CD4-positive, alpha-beta T cell treated with Interleukin-17A for 4 hours (primary cell): ENCODE measurements at regions not wholly inside any gene's neighbourhood (a gene's known extent, or its start where the extent isn't known, plus 50 kb on each side); places are given as distances from the start of the nearest gene placed in this dataset.
A peak's percentile ranks its signal among the peaks of the same experiment; 100 is the strongest.

Experiments used
- DNase-seq: peaks from one replicate; pipeline ENCODE4 v3.0.0-alpha.2; 2020; ENCODE audit warnings: mixed read lengths

DNA sequence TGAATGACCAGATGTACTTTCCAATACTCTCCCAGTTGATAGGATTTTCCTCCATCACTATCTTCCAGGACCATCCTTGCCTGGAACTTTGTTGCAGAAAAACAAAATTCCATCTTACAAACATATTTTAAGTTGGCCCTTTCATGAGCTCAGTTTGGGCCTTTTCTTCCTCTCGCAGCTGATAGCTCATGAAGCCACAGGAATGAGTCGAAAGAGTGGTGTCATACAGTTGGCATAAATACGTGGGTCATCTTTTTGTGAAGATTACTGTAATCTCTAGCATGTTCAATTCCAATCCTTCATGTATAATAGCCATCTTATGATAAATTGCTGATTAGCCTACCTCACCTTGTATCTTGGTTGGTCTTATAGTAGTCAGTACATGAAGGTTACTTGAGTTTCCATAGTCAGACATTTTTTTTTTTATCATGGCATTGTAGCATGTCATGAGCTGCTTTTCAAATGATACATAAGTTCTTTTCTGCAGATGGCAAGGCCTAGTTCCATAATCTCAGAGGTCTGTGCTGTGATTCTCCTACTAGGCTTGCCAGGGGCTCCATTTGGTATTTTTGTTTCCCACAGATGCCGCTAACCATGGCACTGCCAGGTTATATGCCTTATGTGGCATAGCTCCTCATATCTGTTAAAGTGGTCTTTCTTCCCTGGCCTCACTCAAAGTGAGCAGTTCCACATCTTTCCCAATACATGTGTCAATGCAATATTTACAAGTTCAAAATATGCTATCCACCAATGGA lies 380.6 kb upstream of the DCN start:
- no peak for DNase-seq

GRCh38 chr12:91562476-91562875 lies 379.9 kb upstream of the DCN start:
- peak; percentile 39 for DNase-seq

- no peak for DNase-seq
Measured at GRCh38 chr12:91561958-91562325, 379.3 kb upstream of the DCN start.

- no peak for DNase-seq
Measured at GRCh38 chr12:91561301-91561957, 378.8 kb upstream of the DCN start.

GRCh38 chr12:91556909-91557308 lies 374.3 kb upstream of the DCN start:
- DNase-seq, result no peak

DNA sequence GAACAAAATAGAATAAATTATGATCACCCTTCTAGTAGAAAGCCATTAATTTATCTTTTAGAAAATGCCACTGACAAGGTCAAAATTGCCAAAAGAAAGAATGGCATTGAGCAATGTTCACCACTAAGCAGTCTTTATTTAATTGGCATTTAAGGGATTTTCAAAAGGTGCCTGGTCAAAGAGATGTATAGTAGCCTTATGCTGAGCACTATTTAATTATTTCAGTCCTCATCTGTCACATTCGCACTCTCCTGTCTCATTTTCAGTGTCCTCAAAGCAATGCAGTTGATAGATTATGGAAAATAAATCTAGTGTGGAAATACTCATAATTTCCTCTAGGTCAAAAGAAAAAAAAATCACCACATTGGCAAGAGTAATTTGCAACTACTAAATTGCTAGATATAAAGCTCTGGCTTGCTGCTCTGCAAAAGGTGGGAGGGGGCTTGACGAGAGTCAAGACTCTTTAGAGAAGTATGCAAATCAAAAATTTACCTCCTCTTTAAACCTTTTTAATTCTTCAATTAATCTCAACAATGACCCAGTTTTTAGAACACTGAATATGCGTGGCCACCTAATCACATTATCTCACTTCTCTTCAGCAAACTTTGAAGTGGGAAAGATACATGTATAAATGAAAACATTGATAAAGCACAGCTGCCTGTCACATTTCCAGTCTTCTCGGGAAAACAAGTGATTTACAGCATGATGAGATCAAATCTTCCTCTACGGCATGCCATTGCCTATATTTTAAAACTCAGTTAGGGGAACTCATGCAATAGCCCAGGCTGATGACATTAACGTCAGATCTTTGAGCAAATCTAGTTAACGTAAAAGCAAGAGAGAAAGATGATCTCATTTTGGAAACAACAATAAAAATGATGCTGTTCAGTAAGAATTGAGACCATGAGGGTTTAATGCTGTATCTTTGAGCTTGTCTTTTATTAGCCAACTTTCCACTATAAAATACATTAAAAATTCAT lies 373.1 kb upstream of the DCN start:
- DNase-seq, result no peak

- DNase-seq, result no peak
Measured at GRCh38 chr12:91551927-91552326, 369.3 kb upstream of the DCN start.

DNA sequence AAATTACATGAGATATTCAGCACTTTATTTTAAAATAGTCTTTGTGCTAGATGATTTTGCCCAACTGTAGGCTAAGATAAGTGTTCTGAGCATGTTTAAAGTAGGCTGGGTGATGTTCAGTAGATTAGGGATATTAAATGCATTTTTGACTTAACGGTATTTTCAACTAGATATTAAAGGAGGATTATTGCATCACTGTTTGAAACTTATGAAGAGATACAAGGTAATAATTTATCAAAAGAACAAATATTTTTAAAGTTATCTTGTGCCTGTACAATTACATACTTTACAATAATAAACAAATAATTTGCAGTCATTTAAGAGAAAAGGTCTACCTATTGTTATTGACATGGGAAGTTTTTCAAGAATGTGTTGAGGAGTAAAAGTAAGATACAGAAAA lies 368.6 kb upstream of the DCN start:
- DNase-seq, result no peak

- no peak for DNase-seq
Measured at GRCh38 chr12:91542666-91543065, 360.0 kb upstream of the DCN start.

DNA sequence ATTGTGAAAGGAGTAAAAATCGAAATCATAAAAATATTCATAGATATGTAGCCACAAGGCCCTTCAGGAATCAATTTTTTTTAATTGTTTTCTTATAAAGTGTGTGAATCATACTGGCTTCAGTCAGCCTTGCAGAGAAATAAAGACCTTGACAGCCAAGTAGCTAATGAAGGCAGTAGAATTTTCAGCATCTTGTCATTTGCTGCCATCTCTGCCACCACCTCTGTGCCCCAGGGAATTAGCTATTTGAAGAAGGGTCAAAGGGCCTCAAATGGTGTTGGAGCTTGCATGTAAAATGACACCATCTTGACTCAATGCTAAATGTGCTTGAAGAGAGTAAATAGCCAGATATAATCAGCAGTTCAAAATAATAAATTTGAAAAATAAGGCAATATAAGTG lies 359.4 kb upstream of the DCN start:
- no peak for DNase-seq

GRCh38 chr12:91538418-91538817 lies 355.8 kb upstream of the DCN start:
- DNase-seq, result no peak

DNA sequence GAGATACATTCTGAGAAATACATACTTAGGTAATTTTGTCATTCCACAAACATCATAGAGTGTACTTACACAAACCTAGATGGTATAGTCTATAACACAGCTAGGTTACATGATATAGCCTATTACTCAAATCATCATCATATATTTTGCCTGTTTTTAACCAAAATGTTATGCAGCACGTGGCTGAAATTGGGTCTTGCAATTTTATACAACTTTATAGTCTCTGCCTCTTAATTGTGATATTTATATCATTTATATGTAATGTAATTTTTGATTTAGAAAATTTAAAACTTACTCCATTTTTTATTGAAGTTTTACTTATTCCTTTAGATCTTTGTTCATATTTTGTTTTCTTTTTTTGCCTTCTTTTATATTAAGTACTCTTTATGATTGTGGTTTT lies 350.7 kb upstream of the DCN start:
- DNase-seq, result no peak

DNA sequence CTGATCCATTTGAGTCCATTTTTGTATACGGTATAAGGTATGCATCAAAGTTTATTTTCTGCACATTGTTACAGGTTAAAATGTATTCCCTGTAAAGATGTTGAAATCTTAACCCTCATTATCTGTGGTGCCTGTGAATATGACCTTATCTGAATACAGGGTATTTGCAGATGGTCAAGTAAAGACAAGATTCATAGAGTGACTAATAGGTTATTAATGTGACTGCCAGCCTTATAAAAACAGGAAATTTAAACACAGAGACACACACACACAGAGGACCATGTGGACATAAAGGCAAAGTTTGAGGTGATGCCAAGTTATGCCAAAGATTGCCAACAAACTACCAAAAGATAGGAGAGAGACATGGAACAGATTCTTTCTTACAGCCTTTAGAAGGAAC lies 347.2 kb upstream of the DCN start:
- no peak for DNase-seq

GRCh38 chr12:91523831-91524230 lies 341.2 kb upstream of the DCN start:
- DNase-seq, result no peak

- DNase-seq, result no peak
Measured at GRCh38 chr12:91516695-91517047, 334.1 kb upstream of the DCN start.

DNA sequence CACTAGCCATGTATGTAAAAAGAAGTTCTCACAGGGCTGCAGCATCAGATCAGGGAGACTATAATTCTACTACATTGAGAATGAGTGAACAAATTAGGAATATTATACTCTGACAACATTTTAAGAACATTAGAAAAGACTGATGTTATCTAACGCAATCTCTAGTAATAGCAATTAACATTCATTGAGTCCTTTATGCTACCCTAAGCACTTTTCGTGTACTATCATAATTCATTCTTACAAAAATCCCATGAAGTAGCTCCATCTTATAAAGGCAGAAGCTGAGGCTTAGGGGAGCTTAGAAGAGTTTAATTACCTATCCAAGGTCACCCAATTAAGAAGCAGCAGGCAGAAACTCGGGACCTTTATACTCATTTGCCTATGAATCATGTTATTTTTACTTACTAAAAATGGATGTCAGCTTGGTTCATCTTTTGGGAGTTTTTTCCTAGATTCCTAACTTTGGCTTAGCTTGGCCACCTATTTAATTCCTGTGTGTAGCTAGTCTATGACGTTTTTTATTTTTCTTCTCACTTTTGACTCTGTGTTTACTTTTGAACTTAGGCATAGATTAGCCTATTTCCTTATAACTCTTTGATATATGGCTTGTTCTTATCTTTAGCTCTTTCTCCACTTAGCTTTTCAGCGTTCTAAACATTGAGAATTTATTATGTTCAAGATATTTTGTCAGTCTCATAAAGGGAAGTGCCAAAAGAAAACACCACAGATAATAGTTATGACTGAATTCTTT lies 333.5 kb upstream of the DCN start:
- DNase-seq, result no peak

DNA sequence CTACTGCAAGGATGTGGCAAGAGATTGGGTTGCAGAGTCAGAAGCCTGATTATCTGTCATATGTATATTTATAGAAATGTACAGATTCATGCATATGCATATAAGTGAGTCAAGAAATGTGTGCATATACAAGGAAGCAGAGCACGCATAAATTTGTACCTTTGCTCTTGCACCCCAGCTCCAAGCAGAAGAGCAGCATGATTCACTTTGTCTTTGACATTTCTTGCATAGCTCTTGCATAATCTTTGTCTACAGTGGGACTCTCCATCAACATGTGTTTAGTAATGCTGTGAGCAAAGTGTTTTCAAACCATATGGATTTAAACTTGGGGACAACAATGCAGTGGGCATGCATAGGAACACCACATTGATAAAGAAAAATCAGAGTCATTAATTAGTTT lies 330.7 kb upstream of the DCN start:
- DNase-seq, result no peak

DNA sequence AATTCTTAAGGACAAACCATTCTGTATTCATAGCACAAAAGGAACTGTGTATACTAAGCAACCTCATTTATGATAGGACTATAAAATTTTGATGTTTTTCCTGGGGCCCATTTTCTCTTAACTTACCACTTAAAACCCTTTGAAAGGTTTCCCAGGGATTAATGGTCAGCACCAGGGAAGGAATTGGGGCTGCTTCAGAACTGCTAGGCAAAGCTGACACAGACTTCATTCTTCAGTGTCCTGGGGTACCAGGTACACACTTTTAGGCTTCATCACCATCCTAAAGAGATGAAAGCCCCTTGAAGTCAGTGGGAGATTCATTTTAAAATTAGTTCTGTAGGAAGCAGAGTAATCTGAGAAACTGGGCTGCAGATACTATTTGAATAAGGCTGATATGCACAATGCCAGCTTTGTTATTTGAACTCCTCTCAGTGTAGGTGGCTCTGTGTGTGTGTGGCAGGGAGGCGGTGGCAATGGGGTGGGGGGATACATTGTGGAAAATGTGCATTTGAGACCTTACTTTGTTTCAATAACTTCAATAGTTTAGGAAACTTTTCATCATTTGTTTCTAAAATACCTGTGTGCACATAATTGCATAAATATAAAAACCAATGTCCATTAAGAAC lies 329.3 kb upstream of the DCN start:
- no peak for DNase-seq

DNA sequence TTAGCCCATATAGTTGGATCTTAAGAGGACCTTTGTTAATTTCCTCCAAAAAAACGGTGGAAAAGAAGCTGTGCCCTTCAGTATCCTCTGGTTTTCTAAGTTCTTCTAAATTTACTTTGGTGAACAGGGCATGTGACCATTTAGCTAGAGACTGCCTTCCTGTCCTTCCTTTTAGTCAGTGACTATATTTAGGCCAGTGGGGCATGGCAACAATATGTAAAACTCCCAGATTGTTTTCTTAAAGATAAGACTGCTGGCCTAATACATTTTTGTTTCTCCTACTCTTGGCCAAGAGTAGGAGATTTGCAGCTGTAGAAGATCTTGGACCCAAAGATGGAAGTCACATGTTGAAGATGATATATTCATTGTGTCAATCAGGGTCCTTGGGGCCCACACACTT lies 325.1 kb upstream of the DCN start:
- no peak for DNase-seq

DNA sequence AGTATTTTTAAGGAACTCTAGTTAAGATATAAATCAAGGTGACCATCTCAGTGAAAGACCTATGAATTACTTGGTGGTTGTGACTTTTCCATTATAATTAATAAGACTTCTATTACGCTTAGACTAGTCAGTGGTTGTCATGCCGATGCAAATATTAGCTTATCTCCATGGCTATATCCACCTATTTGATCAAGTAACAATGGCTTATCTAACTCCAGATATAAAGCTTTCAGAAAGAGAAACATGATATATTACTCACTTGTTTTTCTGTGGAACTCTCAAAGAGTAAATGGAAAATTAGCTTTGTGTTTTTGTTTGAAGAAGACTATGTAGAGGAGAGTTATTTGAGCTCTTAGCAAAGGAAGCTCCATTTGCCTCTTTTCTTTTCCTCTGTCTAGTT lies 323.8 kb upstream of the DCN start:
- DNase-seq, result no peak

DNA sequence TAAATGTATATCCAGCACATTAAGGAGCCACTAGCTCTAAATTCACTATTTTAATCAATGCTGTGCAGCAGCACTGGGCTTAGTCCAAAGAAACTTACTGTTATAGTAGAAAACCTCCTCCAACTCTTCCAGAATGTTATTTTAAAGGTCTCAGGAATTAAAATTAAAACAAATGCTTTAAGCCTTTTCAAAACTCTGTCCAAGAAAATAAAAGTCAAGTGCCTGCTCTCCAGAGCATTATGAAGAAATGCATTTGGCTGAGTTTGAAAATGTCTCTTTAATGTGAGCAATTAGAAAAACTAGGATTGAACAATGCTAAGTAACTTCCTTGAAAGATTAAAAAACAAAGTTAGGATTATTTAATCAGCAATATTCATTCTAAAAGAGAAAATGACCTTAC lies 322.4 kb upstream of the DCN start:
- DNase-seq, result no peak

GRCh38 chr12:91502208-91502607 lies 319.6 kb upstream of the DCN start:
- DNase-seq, result no peak

- DNase-seq, result no peak
Measured at GRCh38 chr12:91496337-91496736, 313.7 kb upstream of the DCN start.
